ENCODE measurements at regions not wholly inside any gene's neighbourhood (a gene's known extent, or its start where the extent isn't known, plus 50 kb on each side); places are given as distances from the start of the nearest gene placed in this dataset.

GRCh38 chr6:56364431-56364826 lies 117.0 kb upstream of the COL21A1 start:
- H2BK15ac ChIP-seq (ENCODE audit: low read depth, low read length): no peak overlapping the region
- no peaks in the 10 kb centered on the region for H3K27me3 ChIP-seq (ENCODE audit: insufficient read depth, low read length)
- no peak overlapping the region for H3K27ac ChIP-seq (ENCODE audit: insufficient read length, low read depth, low read length)
- no peak overlapping the region for H2AFZ ChIP-seq (ENCODE audit: low read length)
- no peak overlapping the region for H2BK5ac ChIP-seq (ENCODE audit: insufficient read length, low read length)
- Mint-ChIP-seq H3K4me1 (peaks cover 0 to 3% of the 10 kb centered on the region in 2 experiments; a peak in 2 of 4 replicates), H3K27me3 (ENCODE audit: low read depth) (no peaks in the 10 kb centered on the region), H3K36me3 (ENCODE audit: insufficient read depth in 1 of 3, low read depth in 3 of 3) (no peaks in the 10 kb centered on the region), H3K9me3 (no peaks in the 10 kb centered on the region), H3K27ac (no peak overlapping the region), H3K4me3 (no peak overlapping the region)
- no peak overlapping the region for H3K4ac ChIP-seq (ENCODE audit: low read depth, low read length)
- no peaks in the 10 kb centered on the region for H3K9me3 ChIP-seq (ENCODE audit: control insufficient read depth, low read depth, low read length)
- H2BK120ac ChIP-seq (ENCODE audit: low read depth, low read length, poor library complexity, severe bottlenecking): no peak overlapping the region
- no peak overlapping the region for H3K18ac ChIP-seq (ENCODE audit: insufficient read length, low read depth, low read length)
- H3K23me2 ChIP-seq (ENCODE audit: insufficient read length, low read depth, low read length, poor library complexity, severe bottlenecking): no peaks in the 10 kb centered on the region
- H4K8ac ChIP-seq (replicated peaks; ENCODE audit: insufficient read length, low read depth, low read length): no peak overlapping the region
- no peaks in the 10 kb centered on the region for H4K20me1 ChIP-seq (ENCODE audit: control insufficient read depth, insufficient read depth, insufficient read length)
- H2AK5ac ChIP-seq (ENCODE audit: insufficient read length, low read length): no peak overlapping the region
- H3K9ac ChIP-seq (ENCODE audit: extremely low read depth, insufficient read length, low read length): no peak overlapping the region
- H3K4me1 ChIP-seq (ENCODE audit: insufficient read depth, low read length): no peaks in the 10 kb centered on the region
- no peaks in the 10 kb centered on the region for H3K79me2 ChIP-seq (ENCODE audit: insufficient read depth, low read length)
- H3K4me2 ChIP-seq (ENCODE audit: insufficient read depth, insufficient read length, low read length): no peak overlapping the region
- no peak overlapping the region for H3T11ph ChIP-seq (ENCODE audit: low read length)
- H3K79me1 ChIP-seq (ENCODE audit: insufficient read depth, low read depth, low read length, poor library complexity, severe bottlenecking): no peaks in the 10 kb centered on the region
- no peak for DNase-seq
- no peak overlapping the region for H2BK12ac ChIP-seq (ENCODE audit: insufficient read length, low read depth, low read length)
- H4K91ac ChIP-seq (ENCODE audit: insufficient read length, low read depth, low read length): no peak overlapping the region
- no peak for TF ChIP-seq CTCF (conservative IDR thresholded peaks at IDR 0.05)
- H3K14ac ChIP-seq (ENCODE audit: insufficient read depth, low read length): no peak overlapping the region
- no peak overlapping the region for H3K56ac ChIP-seq (ENCODE audit: insufficient read length, low read depth, low read length)
- H2BK20ac ChIP-seq (ENCODE audit: low read depth, low read length, poor library complexity, severe bottlenecking): no peak overlapping the region
- no peak overlapping the region for H4K5ac ChIP-seq (ENCODE audit: insufficient read length, low read depth, low read length)
- no peak overlapping the region for H3K23ac ChIP-seq (ENCODE audit: insufficient read length, low read depth, low read length)
